HuH-7.5 (cell line): ENCODE measurements at regions not wholly inside any gene's neighbourhood (a gene's known extent, or its start where the extent isn't known, plus 50 kb on each side); places are given as distances from the start of the nearest gene placed in this dataset.

Source experiments
- DNase-seq: peaks from one replicate; pipeline ENCODE4 v3.0.0; 2011; ENCODE audit warnings: low spot score

DNA sequence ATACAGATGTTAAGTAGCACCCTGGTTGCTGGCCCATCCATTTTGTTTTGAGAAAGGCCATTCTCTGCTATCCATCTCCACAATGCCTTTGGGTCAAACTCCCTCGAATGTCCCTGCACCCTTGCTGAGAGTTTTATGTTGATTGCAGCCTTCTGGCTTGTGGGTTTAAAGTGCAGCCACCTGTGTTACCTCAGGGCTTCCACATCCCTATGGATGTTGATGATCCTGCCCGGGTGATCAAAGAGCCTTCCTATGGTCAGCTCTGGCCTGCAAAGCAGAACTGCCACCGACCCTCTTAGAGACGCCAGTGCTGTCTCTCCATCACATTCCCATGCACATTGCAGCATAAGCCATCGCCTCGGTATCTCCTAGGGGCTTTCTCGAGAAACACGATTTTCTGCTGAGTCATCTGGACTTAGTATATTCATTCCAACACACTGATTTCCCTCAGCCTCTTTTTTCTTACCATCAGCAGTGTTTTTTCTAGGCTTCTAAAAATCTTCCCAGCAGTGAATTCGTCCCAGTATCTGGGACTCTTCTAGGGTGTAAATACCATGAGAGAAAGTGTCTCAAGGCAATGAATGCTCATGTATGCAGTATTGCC lies 585.7 kb upstream of the TMEM132C start:
- no peak for DNase-seq

DNA sequence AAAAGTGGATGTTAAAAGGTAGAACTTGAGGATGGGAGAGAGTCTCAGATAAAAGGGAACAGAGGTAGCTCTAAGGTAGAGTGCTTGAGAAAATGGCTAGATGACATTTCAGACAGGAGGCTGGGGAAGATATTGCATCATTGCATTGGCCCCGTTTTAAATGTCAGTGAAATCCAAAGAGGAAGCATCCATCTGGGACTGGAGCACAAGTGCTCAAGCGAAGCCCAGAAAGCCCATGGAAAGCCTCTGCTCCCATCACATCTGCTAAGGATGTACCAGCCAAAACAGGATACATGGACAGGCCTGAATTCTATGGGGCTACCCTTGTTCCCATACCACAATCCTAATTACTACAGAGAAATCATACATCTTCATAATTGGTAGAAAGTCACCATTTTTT lies 581.5 kb upstream of the TMEM132C start:
- no peak for DNase-seq

DNA sequence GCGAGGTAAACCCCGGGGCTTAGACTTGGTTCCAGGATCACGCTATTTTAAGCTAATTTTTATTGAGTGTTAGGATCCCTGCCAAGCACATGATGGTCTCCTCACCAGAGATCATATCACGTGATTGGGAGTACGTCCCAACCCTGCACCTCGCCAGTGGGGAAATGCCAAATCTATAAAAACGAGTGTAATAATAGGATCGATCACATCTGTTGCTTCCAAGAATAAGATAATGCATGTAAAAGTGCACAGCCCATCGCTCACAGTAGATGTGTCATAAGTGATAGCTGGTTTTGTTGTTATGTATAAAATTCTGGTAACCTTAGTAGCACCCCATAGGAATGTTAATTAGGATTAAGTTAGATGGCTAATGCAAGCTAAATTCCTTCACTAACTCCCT lies 581.0 kb upstream of the TMEM132C start:
- no peak for DNase-seq

DNA sequence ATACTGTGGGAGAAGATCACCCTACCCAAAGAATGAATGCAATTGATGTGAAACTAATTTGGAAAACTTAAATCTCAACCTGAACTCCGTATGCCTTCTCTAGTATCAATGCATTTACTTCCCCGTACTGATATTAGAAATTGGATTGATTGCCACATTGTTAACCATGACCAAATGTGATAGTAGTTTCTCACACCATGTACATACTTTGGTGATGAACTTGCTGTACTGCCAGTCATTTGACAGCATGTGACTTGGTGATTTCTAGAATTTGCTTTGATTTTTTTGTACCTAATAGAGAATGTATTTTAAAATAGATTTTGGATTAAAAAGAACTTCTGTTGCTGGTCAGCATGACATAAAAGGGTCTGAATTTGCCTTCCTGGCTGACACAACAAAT lies 579.8 kb upstream of the TMEM132C start:
- DNase-seq, result no peak

DNA sequence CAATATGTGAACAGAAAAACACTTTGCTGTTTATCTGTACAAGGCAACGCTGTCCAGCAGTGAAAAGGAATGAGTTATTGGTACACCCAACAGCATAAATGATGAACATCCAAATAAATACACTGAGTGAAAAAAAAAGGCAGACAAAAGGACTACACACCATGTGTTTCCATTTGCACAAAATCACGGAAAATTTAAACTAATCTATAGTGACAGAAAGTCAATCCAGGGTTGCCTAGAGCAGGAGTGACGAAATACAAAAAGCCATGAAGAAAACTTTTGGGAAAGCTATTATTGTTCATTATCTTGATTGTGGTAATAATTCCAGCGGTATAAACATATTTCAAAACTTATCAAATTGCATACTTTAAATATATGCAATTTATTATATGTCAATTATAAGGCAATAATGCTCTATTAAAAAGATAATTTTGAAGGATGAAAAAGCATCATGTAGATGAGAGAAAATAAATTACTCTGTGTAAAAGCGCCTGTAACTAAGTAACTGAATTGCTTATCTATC lies 578.0 kb upstream of the TMEM132C start:
- DNase-seq, result no peak

DNA sequence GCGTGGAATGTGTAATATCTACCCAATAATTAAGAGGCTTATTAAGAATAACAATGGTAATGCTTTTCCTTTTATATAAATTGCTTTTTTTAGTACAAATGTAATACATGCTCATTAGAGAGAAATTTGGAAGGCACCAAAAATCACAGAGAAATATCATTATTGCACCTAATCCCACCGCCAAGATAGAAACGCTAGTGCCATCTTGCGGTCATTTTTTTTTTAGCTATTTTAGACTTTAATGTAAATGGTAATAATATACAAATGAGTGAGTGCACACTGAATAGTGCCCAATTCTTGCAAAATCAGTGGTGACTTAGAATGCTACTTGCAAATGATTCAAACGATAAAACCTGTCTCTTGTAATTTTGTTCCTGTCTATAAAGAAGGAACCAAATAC lies 576.8 kb upstream of the TMEM132C start:
- no peak for DNase-seq

DNA sequence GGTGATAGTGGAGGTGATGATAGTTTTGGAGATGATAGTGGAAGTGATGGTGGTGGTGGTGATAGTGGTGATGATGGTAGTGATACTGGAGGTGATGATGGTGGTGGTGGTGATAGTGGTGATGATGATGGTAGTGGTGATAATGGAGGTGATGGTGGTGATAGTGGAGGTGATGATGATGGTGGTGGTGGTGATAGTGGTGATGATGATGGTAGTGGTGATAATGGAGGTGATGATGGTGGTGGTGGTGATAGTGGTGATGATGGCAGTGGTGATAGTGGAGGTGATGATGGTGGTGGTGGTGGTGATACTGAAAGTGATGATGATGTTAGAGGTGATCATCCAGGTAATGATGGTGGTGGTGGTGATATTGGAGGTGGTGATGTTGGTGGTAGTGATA lies 570.0 kb upstream of the TMEM132C start:
- no peak for DNase-seq

DNA sequence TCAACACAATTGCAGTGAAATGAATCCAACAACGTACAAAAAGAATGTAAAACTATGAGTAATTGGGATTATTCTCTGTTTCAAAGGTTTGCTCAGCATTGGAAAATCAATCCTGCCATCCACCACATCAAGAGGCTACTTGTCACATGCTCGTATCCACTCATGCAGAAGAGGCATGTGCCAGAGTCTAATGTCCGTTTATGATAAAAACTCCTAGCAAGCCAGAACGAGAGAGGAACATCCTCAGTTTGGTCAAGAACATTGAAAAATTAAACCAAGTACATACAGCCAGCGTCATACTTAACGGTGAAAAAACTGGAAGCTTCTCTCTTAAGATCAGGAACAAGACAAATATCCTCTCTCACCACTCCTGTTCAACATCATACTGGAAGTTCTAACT lies 563.9 kb upstream of the TMEM132C start:
- no peak for DNase-seq

DNA sequence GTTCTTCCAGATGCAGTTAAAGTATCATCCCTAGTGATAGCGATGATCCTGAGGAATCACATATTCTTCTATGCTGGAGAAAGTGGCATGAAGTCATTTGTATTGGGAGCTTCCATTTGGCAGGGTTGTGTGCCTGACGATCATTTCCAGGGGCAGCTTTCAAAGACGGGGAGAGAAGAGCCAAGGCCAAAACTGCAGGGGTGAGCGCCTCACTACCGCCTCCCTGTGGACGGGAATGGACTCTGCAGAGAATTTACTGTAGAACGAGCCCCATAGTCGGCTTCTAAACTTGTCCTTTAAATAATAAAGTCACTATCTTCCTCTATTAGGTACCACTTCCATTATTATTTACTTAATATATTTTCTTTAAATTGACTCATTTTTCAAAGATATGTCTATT lies 555.9 kb upstream of the TMEM132C start:
- DNase-seq, result no peak

DNA sequence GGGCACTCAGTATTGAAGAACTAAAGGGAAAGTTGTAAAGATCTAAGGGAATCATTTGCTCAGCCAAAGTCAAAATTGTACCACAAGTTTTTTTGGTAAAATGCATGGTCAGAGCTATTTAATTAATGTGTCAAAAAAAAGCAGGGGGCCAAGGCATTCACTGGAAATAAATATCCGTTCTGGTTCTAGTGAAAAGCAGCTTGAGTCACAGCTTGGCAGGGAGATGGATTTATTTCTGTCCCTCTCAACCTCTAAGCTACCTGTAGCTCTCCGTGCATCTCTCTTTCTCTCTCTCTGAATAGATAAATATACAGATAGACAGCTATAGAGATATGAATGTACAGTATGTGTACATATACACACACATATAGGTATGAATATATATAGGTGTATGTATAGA lies 554.4 kb upstream of the TMEM132C start:
- no peak for DNase-seq

DNA sequence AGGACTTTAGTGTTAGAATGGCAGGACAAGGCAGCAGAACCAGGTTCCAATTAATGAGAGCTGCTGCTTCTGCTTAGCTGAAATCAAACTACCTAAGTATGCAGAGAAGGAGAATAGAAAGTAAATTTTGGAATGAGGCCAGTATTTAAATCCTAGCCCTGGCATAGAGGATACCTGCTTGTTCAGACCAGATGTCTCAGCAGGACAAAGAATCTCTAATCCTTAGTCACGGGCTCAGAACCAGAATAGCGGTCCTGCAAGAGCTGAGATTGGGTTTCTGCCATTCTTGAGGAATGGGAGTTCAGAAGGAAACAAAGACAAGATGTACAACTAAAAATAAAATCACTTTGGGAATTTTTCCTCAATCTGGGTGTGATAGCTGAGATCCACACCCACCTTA lies 550.8 kb upstream of the TMEM132C start:
- no peak for DNase-seq

DNA sequence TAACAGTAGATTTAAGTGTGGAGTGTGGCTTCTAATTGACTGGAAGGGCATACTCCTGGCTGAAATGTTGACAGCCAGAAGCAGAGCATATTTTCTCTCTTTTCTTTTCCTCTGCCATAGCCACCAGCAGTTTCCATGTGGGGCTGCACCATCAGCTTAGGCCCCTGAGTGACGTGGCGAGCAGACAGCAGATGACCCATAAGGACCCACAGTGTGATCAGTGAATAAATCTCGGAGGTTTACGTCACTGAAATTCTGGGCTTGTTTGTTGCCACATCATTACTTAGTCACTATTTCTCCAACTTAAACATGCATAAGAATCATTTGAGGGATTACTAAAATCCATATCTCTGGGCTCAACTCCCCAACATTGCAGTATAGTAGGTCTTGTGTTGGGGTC lies 549.7 kb upstream of the TMEM132C start:
- DNase-seq, result no peak

DNA sequence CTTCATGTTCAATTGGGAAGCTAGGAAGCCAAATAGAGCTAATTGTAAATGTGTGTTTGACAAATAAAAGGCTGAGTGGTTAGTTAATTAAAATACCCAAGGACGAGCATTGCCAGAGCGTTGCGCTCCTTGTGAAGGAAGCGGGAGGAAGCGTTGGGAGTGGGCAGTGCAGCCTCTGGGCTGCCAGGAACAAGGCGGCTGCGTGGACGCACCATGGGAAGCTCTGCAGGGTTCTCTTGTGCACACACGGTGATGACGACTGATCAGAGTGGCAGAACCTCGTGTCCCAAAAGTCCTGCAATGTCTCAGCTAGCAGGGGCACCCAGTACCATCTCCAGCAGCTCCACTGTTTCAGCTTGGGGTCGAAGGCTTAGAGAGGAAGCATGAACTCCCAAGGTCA lies 546.6 kb upstream of the TMEM132C start:
- no peak for DNase-seq

DNA sequence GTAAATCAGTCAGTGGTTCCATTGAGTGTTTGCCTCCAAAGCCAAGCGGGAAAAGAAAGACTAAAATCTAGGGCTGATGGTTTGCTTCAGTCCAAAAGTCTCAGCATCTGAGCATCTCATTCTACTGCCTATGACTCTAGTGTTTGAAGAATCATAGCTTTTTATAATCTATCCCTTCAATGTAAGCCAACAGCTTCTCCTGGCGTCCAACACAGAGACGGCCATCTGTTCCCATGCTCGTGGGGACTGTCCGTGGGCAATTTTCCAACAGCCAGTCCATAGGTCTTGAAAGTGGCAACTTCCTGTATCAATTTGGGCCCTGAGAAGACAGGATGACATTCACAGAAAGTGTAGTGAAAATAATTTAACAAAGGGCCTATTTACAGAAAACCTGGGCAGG lies 544.4 kb upstream of the TMEM132C start:
- DNase-seq, result no peak

DNA sequence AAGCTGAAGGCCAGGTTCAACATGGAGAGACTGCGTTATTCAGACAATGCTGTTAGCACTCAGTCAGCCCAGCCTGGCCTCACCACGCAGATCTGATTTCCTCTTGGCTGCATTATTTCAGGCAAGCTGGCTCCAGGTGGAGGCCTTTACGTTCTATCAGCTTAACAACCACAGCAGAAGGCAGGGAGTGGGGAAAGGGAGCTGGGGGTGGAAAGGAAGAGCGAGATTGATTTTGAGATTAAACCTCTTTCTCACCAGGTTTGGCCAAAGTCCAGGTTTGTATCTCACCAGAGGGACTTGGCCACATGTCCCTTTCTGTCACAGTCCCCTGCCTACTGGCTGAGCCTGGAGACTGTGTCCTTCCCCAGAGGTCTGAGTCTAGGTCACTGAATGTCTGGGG lies 543.7 kb upstream of the TMEM132C start:
- DNase-seq, result no peak

DNA sequence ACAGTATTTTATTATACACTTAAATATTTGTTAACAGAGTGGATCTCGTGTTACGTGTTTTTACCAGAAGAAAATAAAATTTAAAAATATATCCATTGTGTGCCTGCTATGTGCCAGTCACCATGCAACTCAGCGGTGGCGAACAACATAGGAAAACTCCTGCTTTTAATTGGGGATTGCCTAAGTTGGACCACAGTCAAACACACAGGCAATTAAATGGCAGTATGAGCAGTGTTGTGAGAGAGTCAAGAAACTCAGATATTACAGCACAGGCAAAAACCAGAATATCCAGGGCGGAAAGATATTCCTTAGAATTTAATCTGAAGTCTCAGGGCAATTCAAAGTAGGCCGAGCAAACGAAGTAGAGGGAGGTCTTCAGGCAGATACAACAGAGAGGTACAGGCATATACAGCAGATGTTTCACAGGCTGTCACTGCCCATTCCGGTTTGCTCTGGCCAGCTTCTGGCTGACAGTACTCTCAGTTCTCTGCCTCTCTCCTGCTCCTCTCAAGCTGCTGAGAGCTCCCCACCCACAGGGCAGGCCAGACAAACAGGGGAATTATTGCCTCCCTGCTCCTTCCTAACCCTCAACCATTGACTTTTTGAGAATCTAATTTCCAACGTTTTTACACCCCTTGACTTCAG lies 540.2 kb upstream of the TMEM132C start:
- no peak for DNase-seq

DNA sequence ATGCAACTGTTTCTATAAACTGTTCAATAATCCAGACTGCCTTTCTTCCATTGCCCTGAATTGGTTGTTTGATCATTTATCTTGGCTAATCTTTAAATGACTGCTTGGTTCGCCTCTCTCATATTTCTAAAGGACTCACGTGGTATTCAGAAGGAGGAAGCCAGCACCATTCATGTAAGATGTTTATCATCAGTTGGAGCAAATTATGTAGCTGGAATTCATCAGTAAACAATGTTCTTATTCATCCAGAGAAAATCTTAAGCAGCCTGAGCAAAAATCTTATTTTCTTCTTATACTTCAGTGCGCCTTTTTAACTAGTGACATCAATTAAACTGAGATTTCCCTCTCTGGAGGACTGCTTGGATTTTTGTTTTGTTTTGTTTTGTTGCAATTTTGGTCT lies 538.7 kb upstream of the TMEM132C start:
- DNase-seq, result no peak

DNA sequence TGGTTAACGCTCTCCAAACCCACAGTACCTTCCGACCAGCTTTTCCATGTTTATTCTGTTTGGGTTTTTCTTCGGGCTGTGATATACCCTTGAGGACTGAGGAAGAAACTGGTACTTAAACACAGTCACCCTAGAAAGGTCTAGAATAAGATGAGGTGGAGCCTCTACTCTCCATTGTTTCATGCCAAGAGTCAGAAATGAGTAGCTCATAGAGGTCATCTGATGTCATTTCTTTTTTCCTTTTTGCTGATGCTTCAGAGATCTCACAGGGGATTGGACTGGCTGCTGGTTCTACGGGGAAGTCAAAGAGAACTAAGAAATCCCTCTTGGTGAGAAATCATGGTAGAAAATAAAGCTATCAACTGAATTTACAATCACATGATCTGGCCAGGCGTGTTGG lies 538.2 kb upstream of the TMEM132C start:
- no peak for DNase-seq

DNA sequence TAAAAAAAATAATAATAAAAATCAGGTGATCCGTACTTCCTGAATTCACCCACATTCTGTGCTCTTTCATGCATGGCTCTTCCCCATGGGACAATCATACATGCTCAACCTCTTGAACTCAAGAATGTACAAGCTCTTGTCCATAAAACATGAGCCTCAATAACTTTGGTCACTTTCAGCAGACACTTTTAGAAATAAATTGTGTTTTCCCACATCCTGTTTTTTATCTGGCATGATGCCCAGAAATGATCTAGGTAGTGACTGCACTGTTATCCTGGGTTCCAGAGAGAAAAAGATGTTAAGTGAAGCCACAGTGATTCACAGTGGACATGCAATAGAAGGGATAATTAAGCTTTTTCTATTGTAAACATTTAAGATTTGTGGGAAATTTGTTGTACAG lies 537.6 kb upstream of the TMEM132C start:
- no peak for DNase-seq

DNA sequence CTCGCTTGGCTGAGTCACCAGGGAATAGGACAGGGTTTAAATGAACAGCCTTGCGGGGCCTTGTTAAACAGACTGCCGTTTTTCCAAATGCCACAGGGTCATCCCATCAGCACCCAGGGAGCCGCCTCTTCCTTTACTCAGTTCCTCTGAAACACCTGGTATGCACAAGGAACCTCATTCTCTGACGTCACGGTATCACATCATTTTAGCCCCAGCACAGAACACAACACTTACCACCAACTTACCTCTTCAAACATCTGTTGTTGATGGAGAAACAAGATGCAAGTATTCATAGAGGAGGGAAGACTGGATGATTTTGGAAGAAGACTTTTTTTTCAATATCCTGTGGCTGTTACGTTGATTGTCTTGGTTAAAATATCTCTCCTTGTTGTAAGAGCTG lies 535.3 kb upstream of the TMEM132C start:
- DNase-seq, result no peak

DNA sequence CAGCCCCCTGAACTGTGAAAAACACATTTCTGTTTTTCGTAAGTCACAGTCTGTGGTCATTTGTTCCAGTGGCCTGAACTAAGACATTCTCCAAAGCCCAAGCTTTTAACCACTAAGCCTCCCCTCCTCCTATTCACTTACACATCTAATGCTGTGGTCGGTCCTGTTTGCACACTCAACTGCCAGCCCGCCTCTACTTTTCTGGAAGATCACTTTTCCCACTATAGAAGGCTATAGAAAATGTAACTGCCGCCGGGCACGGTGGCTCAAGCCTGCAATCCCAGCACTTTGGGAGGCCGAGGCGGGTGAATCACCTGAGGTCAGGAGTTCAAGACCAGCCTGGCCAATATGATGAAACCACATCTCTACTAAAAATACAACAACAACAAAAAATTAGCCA lies 524.7 kb upstream of the TMEM132C start:
- no peak for DNase-seq

DNA sequence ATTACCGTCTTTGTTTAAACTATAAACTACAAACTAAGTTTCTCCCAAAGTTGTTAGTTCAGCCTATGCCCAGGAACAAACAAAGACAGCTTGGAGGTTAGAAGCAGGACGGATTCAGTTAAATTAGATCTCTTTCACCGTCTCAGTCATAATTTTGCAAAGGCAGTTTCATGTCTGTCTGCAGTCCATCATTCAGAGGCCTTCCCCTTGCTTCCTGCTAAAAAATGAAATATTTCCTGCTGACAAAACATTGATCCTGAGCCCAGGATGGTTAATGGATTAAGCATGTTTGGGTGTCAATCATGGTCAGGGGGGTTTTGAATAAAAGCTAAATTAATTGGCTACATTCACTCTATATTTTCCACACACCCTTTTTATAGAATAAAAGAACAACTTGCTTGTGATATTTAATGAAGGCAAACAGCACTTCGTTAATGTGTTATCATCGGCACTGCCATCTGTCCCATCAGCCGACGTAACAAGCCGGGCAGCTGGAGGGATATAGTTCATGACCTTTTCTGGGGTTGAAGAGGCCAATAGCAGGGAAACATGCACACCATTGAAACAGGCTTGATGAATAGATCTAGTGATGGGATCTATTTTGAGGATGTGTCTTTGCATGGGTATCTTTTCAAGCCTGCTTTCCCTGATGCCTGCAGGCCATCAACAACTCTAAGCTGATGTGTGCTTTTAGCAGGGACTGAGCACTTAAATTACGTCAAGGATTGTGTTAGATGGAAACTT lies 521.3 kb upstream of the TMEM132C start:
- no peak for DNase-seq

DNA sequence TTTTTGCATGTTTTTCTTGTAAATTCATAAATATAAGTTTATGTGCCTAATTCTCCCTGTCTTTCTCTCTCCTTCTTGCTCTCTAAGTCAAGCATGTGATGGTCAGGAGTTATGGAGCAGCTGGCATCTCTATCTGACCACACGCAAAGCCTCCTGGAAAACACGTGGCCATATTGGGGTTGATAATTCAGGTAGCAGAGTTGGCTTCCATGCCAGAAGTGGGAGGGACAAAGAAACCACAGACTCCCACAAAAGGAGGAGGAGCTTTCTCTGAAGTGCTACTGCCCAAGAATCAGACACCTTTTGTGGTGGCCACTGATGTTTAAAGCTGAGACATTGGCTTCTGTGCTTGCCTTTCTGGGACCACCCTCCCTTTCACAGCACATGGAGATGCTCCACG lies 517.6 kb upstream of the TMEM132C start:
- no peak for DNase-seq
